ENCODE measurements at regions not wholly inside any gene's neighbourhood (a gene's known extent, or its start where the extent isn't known, plus 50 kb on each side); places are given as distances from the start of the nearest gene placed in this dataset.
"Not testable (repeated sequence)": the region's sequence is repeated elsewhere in the genome, so short reads cannot be mapped to it uniquely, and the experiment has no call there.

DNA sequence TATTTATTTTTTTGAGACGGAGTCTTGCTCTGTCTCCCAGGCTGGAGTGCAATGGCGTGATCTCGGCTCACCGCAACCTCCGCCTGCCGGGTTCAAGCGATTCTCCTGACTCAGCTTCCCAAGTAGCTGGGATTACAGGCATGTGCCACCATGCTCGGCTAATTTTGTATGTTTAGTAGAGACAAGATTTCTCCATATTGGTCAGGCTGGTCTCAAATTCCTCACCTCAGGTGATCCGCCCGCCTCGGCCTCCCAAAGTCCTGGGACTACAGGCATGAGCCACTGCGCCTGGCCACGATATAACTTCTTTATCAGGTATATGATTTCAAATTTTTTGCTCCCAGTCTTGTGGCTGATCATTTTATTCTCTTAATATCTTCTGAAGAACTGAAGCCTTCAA lies 1506.3 kb downstream of the FAM181B start:
- TF ChIP-seq TAF7 (optimal IDR thresholded peaks at IDR 0.05; ENCODE audit: borderline replicate concordance, low read depth, low read length); EZH2 (IDR thresholded peaks at IDR 0.05; ENCODE audit: low read depth, low read length, severe bottlenecking); NRF1 (IDR thresholded peaks at IDR 0.05; ENCODE audit: low read depth, low read length); ZNF274 (IDR thresholded peaks at IDR 0.05; ENCODE audit: borderline replicate concordance, extremely low read depth, low read length); POLR2A (IDR thresholded peaks at IDR 0.05; ENCODE audit: control extremely low read depth in 1 of 2, low read depth in 2 of 2, low read length in 2 of 2); CREB1 (IDR thresholded peaks at IDR 0.05); ASH2L (IDR thresholded peaks at IDR 0.05; ENCODE audit: low read length); CHD2 (IDR thresholded peaks at IDR 0.05; ENCODE audit: low read length); SRF (IDR thresholded peaks at IDR 0.05; ENCODE audit: low read depth, low read length); TCF12 (IDR thresholded peaks at IDR 0.05; ENCODE audit: low read depth, low read length): not testable (repeated sequence)
- TF ChIP-seq, protein P1, sequence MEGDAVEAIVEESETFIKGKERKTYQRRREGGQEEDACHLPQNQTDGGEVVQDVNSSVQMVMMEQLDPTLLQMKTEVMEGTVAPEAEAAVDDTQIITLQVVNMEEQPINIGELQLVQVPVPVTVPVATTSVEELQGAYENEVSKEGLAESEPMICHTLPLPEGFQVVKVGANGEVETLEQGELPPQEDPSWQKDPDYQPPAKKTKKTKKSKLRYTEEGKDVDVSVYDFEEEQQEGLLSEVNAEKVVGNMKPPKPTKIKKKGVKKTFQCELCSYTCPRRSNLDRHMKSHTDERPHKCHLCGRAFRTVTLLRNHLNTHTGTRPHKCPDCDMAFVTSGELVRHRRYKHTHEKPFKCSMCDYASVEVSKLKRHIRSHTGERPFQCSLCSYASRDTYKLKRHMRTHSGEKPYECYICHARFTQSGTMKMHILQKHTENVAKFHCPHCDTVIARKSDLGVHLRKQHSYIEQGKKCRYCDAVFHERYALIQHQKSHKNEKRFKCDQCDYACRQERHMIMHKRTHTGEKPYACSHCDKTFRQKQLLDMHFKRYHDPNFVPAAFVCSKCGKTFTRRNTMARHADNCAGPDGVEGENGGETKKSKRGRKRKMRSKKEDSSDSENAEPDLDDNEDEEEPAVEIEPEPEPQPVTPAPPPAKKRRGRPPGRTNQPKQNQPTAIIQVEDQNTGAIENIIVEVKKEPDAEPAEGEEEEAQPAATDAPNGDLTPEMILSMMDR (IDR thresholded peaks at IDR 0.05; ENCODE audit: control extremely low read depth in 1 of 3, insufficient read depth in 1 of 3, low read depth in 1 of 3, low read length in 3 of 3): not testable (repeated sequence)

Data from H1 (cell line).